GM21528 (cell line): ENCODE measurements at regions not wholly inside any gene's neighbourhood (a gene's known extent, or its start where the extent isn't known, plus 50 kb on each side); places are given as distances from the start of the nearest gene placed in this dataset.

Experiments used
- ATAC-seq: cut with Tn5 transposase; IDR thresholded peaks from one replicate; pipeline ENCODE4 v1.9.1; 2021; ENCODE audit warnings: mild to moderate bottlenecking, moderate library complexity; ENCODE audit not compliant: unreplicated experiment, low FRiP score

GRCh38 chr12:22882559-22882958, 257.6 kb downstream of the ETNK1 start:
- no peak for ATAC-seq

GRCh38 chr12:22893878-22894277, 268.9 kb downstream of the ETNK1 start:
- no peak for ATAC-seq

GRCh38 chr12:22899184-22899583, 274.2 kb downstream of the ETNK1 start:
- ATAC-seq: no peak

GRCh38 chr12:22900401-22900800, 275.4 kb downstream of the ETNK1 start:
- no peak for ATAC-seq

- no peak for ATAC-seq
These were observed 279.5 kb downstream of the ETNK1 start for GRCh38 chr12:22904485-22904884.

- no peak for ATAC-seq
These were observed 291.3 kb downstream of the ETNK1 start for GRCh38 chr12:22916241-22916640.

- ATAC-seq: no peak
These were observed 291.8 kb downstream of the ETNK1 start for GRCh38 chr12:22916815-22917214.

- no peak for ATAC-seq
These were observed 294.9 kb downstream of the ETNK1 start for GRCh38 chr12:22919883-22920282.

GRCh38 chr12:22923768-22924167, 298.8 kb downstream of the ETNK1 start:
- ATAC-seq: no peak

GRCh38 chr12:22924391-22924790, 299.4 kb downstream of the ETNK1 start:
- ATAC-seq: no peak

- ATAC-seq: no peak
These were observed 300.7 kb downstream of the ETNK1 start for GRCh38 chr12:22925623-22926022.

GRCh38 chr12:22932431-22932830, 307.5 kb downstream of the ETNK1 start:
- ATAC-seq: no peak

- ATAC-seq: no peak
These were observed 310.1 kb downstream of the ETNK1 start for GRCh38 chr12:22935090-22935489.

- no peak for ATAC-seq
These were observed 310.5 kb downstream of the ETNK1 start for GRCh38 chr12:22935501-22935900.

- ATAC-seq: no peak
These were observed 313.4 kb downstream of the ETNK1 start for GRCh38 chr12:22938323-22938722.

GRCh38 chr12:22951206-22951605, 326.2 kb downstream of the ETNK1 start:
- ATAC-seq: no peak

- no peak for ATAC-seq
These were observed 331.7 kb downstream of the ETNK1 start for GRCh38 chr12:22956690-22957089.

- no peak for ATAC-seq
These were observed 342.2 kb downstream of the ETNK1 start for GRCh38 chr12:22967171-22967570.

GRCh38 chr12:22969521-22969920, 344.6 kb downstream of the ETNK1 start:
- no peak for ATAC-seq

- ATAC-seq: no peak
These were observed 346.3 kb downstream of the ETNK1 start for GRCh38 chr12:22971247-22971646.

- no peak for ATAC-seq
These were observed 346.8 kb downstream of the ETNK1 start for GRCh38 chr12:22971701-22972191.

- no peak for ATAC-seq
These were observed 349.9 kb downstream of the ETNK1 start for GRCh38 chr12:22974865-22975264.

GRCh38 chr12:22978962-22979361, 354.0 kb downstream of the ETNK1 start:
- no peak for ATAC-seq
